CD14-positive monocyte (primary cell): ENCODE measurements at regions not wholly inside any gene's neighbourhood (a gene's known extent, or its start where the extent isn't known, plus 50 kb on each side); places are given as distances from the start of the nearest gene placed in this dataset.

ENCODE experiments used
- DNase-seq, 3 donors: peaks; one replicate each; pipeline ENCODE4 v3.0.0-alpha.2; 2011 to 2022
- H2AFZ ChIP-seq: 2 replicates; pipeline ENCODE4 v1.6.0; 2012; ENCODE audit warnings: mild to moderate bottlenecking, low read depth, low read length, inconsistent platforms; ENCODE audit not compliant: insufficient read depth, poor library complexity, severe bottlenecking
- H3K27ac ChIP-seq, 2 donors: 1 replicate in 1 of 2; 2 replicates in 1 of 2; pipeline ENCODE4 v1.5.1; 2012 to 2013; ENCODE audit warnings: low read length in 2 of 2, control low read depth in 1 of 2, inconsistent platforms in 1 of 2, low read depth in 1 of 2, mild to moderate bottlenecking in 1 of 2
- H3K27me3 ChIP-seq, 2 donors: one replicate each; pipeline versions ENCODE4 v1.6.0 to v1.6.1; 2011 to 2013; ENCODE audit warnings: low read length in 2 of 2; ENCODE audit not compliant: control insufficient read depth in 2 of 2, insufficient read depth in 2 of 2
- H3K36me3 ChIP-seq, 2 donors: replicated peaks in 1 of 2; 1 replicate in 1 of 2; 2 replicates in 1 of 2; pipeline versions ENCODE4 v1.5.1 to v1.6.1; 2012 to 2013; ENCODE audit warnings: low read length in 2 of 2, control low read depth in 1 of 2, inconsistent platforms in 1 of 2, mild to moderate bottlenecking in 1 of 2; ENCODE audit not compliant: insufficient read depth in 2 of 2, control insufficient read depth in 1 of 2
- H3K4me1 ChIP-seq, 2 donors: 1 replicate in 1 of 2; 2 replicates in 1 of 2; pipeline versions ENCODE4 v1.5.1 to v1.6.1; 2012 to 2013; ENCODE audit warnings: low read length in 2 of 2, control low read depth in 1 of 2, inconsistent platforms in 1 of 2, mild to moderate bottlenecking in 1 of 2, moderate library complexity in 1 of 2; ENCODE audit not compliant: insufficient read depth in 2 of 2, control insufficient read depth in 1 of 2
- H3K4me2 ChIP-seq: replicated peaks from 2 replicates; pipeline ENCODE3; 2012; ENCODE audit warnings: low read length, moderate library complexity, mild to moderate bottlenecking; ENCODE audit not compliant: poor library complexity, severe bottlenecking; ENCODE audit errors: extremely low read depth
- H3K4me3 ChIP-seq, 3 experiments: fragments of 200-600 bp in 1 of 3; sonication (generic) in 1 of 3; replicated peaks in 1 of 3; 1 replicate in 2 of 3; 2 replicates in 1 of 3; pipeline ENCODE4 v1.5.1; 2011 to 2013; ENCODE audit warnings: low read length in 3 of 3, mild to moderate bottlenecking in 3 of 3, control low read depth in 2 of 3, low read depth in 2 of 3, inconsistent platforms in 1 of 3, moderate library complexity in 1 of 3
- H3K79me2 ChIP-seq: 2 replicates; pipeline ENCODE4 v1.6.0; 2012; ENCODE audit warnings: mild to moderate bottlenecking, control low read depth, inconsistent platforms, low read length, moderate library complexity; ENCODE audit not compliant: insufficient read depth
- H3K9ac ChIP-seq: 2 replicates; pipeline ENCODE4 v1.6.0; 2017; ENCODE audit warnings: low read length, mild to moderate bottlenecking; ENCODE audit not compliant: insufficient read depth, poor library complexity, severe bottlenecking
- H3K9me3 ChIP-seq, 2 donors: replicated peaks in 1 of 2; 1 replicate in 1 of 2; 2 replicates in 1 of 2; pipeline versions ENCODE4 v1.5.1 to v1.6.1; 2012 to 2013; ENCODE audit warnings: low read length in 2 of 2, control low read depth in 1 of 2; ENCODE audit not compliant: control insufficient read depth in 1 of 2, insufficient read depth in 1 of 2
- H4K20me1 ChIP-seq: 2 replicates; pipeline ENCODE4 v1.6.0; 2012; ENCODE audit warnings: mild to moderate bottlenecking, low read length, control low read depth, moderate library complexity; ENCODE audit not compliant: insufficient read depth
- H3K27ac Mint-ChIP-seq, 7 donors: one replicate each; pipeline ENCODE4 v1.8.0; 2020; ENCODE audit warnings: mild to moderate bottlenecking in 7 of 7, mixed read lengths in 7 of 7, moderate library complexity in 6 of 7, inconsistent platforms in 2 of 7
- H3K27me3 Mint-ChIP-seq, 3 donors: one replicate each; pipeline ENCODE4 v1.8.0; 2021 to 2022; ENCODE audit warnings: low read depth in 3 of 3, mild to moderate bottlenecking in 3 of 3, mixed read lengths in 3 of 3, moderate library complexity in 3 of 3, inconsistent platforms in 1 of 3
- H3K36me3 Mint-ChIP-seq, 2 donors: one replicate each; pipeline ENCODE4 v1.8.0; 2020; ENCODE audit warnings: mixed read lengths in 2 of 2, inconsistent platforms in 1 of 2, mild to moderate bottlenecking in 1 of 2
- H3K4me1 Mint-ChIP-seq: one replicate; pipeline ENCODE4 v1.8.0; 2020; ENCODE audit warnings: mild to moderate bottlenecking, mixed read lengths
- H3K4me3 Mint-ChIP-seq, 2 donors: one replicate each; pipeline ENCODE4 v1.8.0; 2020; ENCODE audit warnings: mild to moderate bottlenecking in 2 of 2, mixed read lengths in 2 of 2, moderate library complexity in 1 of 2
- H3K9me3 Mint-ChIP-seq, 7 donors: one replicate each; pipeline ENCODE4 v1.8.0; 2020 to 2022; ENCODE audit warnings: mixed read lengths in 7 of 7, mild to moderate bottlenecking in 6 of 7, moderate library complexity in 6 of 7, inconsistent platforms in 2 of 7
- CTCF ChIP-seq: fragments of 200-600 bp; IDR thresholded peaks from one replicate; pipeline ENCODE4 v1.8.0; 2022; ENCODE audit warnings: antibody characterized with exemption, mild to moderate bottlenecking
- WGBS: methylation state at CpG from one replicate; pipeline ENCODE4 v1.1.5; 2013; ENCODE audit warnings: missing lambda C conversion rate; ENCODE audit not compliant: insufficient coverage; 5-methylcytosine and 5-hydroxymethylcytosine counted together
- intact Hi-C, 2 donors: fragments of 100-400 bp; cut with micrococcal nuclease; formaldehyde crosslinking; loops; one replicate each; pipeline versions ENCODE4 v1.15.0 to v1.15.1; 2023

- H3K4me3 ChIP-seq: no peak overlapping the region
- intact Hi-C loops: no loop called here
- no peak for TF ChIP-seq CTCF
- Mint-ChIP-seq H3K36me3 (no peaks in the 10 kb centered on the region), H3K4me3 (no peak overlapping the region), H3K27me3 (peaks cover 0 to 3% (median 1%) of the 10 kb centered on the region in 3 donors), H3K27ac (no peak overlapping the region), H3K4me1 (no peaks in the 10 kb centered on the region), H3K9me3 (peaks cover 6 to 18% (median 12%) of the 10 kb centered on the region in 7 donors)
- H3K9me3 ChIP-seq: peaks cover 0 to 9% of the 10 kb centered on the region in 2 donors
- no peak for DNase-seq
- H3K9ac ChIP-seq: no peak overlapping the region
- H3K36me3 ChIP-seq: no peaks in the 10 kb centered on the region
- H3K79me2 ChIP-seq: no peaks in the 10 kb centered on the region
- H3K27ac ChIP-seq: no peak overlapping the region
- H3K27me3 ChIP-seq: no peaks in the 10 kb centered on the region
- H3K4me1 ChIP-seq: no peaks in the 10 kb centered on the region
- H3K4me2 ChIP-seq: no peak overlapping the region
- WGBS: 86% methylated on average over 4 of the region's 9 CpGs
- no peak overlapping the region for H2AFZ ChIP-seq
- H4K20me1 ChIP-seq: no peaks in the 10 kb centered on the region
These were observed 329.9 kb upstream of the AJAP1 start for GRCh38 chr1:4324525-4324924.

- no peak for DNase-seq
- H3K4me2 ChIP-seq: no peak overlapping the region
- H3K9ac ChIP-seq: no peak overlapping the region
- Mint-ChIP-seq H3K4me1 (no peaks in the 10 kb centered on the region), H3K27me3 (peaks cover 0 to 5% (median 5%) of the 10 kb centered on the region in 3 donors), H3K36me3 (no peaks in the 10 kb centered on the region), H3K27ac (no peak overlapping the region), H3K9me3 (peaks cover 7 to 30% (median 12%) of the 10 kb centered on the region in 7 donors), H3K4me3 (no peak overlapping the region)
- no peaks in the 10 kb centered on the region for H4K20me1 ChIP-seq
- no peaks in the 10 kb centered on the region for H3K79me2 ChIP-seq
- intact Hi-C loops: no loop called here
- TF ChIP-seq CTCF: no peak
- H3K4me3 ChIP-seq: no peak overlapping the region
- no peaks in the 10 kb centered on the region for H3K27me3 ChIP-seq
- H3K36me3 ChIP-seq: no peaks in the 10 kb centered on the region
- no peaks in the 10 kb centered on the region for H3K4me1 ChIP-seq
- no peak overlapping the region for H3K27ac ChIP-seq
- 30% methylated on average over 2 of the region's 2 CpGs for WGBS
- no peak overlapping the region for H2AFZ ChIP-seq
- H3K9me3 ChIP-seq: peaks cover 7 to 12% of the 10 kb centered on the region in 2 donors
These were observed 327.3 kb upstream of the AJAP1 start for GRCh38 chr1:4327142-4327541.
